Activated CD8-positive, alpha-beta memory T cell treated with anti-CD3 and anti-CD28 coated beads, Interleukin-2, amount 50 U/mL, for 1 hour (primary cell): ENCODE measurements at regions not wholly inside any gene's neighbourhood (a gene's known extent, or its start where the extent isn't known, plus 50 kb on each side); places are given as distances from the start of the nearest gene placed in this dataset.

Source experiments
- DNase-seq: peaks from one replicate; pipeline ENCODE4 v3.0.0-alpha.2; 2020; ENCODE audit errors: extremely low read depth

DNA sequence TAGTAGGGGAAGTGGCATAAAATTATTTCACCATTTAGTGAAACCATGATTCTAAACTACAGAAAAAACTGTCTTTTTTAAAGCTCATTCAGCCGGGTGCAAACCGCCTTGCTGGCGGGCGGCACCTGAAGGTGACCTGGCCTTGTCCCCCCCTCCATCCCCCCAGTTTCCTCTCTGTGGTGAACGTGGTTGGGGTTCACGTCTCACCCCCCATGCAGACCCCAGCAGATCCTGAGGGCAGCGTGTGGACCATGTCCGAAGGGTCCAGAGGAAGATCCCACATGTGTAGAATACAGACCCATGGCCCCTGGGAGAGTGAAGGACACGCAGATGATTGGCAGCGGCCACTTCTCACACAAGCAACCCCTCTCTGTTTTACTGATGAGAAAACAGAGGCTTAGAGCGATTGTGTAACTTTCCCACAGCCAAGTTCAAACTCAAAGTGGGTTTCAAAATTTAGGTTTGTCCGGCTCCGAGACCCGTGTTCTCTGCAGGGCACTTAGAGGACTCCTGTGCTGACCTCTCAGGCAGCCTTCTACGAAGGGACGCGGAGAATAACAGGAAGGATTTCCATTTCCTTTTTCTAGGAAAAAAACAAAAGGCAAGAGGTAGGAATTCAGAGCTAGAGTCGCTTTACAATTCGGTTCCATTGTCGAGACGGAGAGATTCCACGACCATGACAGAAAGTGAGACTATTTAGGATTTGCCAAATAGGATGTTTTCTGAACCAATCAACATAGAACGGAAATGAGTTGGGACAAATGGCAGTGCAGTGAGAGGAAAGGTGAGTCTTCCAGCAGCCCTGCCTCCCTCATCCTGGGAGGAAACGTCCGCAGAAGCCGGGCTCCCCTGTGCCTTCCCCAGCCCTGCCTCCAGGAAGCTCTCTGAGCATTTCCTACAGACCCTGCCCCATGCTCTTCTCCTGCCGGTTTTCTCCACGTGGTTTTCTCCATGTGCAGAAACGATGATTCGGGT, 67.6 kb upstream of the PITRM1 start:
- no peak for DNase-seq

DNA sequence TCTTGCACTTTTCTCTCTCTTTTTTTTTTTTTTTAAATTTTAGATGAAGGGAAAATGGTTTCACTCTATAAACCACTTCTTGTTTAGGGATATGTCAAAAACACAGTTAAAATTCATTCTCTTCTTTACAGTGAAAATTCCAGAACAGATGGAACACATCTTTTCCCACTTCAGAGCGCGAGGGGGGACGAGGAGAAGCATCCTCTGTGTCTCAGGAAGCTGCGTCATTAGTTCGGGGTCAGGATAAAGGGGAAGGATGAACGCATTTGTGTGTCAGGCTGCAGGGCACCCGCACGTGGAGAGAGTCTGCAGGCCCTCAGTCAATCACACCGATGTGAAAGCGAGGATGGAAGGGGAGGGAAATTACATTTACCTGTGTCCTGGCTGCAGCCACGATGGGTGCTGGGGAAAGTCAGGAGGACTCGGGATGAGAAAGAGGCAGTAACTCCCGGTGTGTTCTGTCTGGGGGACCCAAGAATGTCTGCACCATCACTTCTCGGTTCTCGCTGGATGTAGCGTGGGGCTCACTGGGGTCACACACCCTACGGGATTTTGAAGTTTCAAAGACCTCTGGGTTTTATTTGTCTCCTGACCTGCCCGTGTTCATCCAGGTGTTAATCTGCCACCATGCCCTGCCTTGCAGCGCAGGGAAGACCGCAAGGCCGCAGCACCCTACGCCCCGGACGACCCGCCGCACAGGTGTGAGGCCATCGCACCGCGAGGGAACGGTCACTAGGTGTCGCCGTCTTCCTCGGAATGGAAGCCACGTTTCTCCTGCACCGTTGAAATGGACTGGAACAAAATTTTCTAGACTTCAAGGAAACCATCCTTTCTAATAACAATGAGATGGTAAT, 66.7 kb upstream of the PITRM1 start:
- no peak for DNase-seq

DNA sequence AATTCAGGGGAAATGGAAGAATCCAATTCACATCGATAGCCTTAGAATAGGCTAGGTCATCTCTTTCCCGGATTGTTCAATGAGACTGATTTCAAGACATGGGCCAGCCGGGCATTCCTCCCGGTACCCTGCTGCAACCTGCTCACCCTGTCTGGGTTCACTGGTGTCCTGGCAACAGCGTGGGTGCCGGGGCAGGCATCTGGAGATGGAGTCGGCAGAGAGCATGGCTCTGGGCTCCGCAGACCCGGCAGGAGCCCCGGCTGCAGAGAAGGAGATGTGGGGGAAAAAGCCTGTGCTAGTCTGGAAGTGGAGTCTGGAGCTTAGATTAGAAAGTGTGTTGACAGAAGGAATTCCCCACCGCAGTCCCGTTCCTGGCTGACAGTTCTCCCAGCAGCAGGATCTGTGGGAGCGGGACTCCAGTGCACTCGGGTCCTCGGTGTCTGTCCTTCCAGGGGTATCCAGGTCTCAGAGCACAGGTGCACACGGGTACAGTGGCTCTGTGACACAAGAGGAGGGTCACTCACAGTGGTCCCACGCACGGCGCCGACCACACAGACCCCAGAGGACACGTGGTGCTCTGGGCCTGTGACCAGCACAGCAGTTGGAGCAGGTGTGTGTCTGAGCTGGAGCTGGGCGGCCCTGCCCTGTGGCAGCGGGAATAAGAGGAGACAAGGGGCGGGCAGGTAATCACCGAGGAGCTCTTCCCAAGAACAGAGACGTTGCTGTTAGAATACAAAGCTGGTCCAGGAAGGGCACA, 65.7 kb upstream of the PITRM1 start:
- no peak for DNase-seq

DNA sequence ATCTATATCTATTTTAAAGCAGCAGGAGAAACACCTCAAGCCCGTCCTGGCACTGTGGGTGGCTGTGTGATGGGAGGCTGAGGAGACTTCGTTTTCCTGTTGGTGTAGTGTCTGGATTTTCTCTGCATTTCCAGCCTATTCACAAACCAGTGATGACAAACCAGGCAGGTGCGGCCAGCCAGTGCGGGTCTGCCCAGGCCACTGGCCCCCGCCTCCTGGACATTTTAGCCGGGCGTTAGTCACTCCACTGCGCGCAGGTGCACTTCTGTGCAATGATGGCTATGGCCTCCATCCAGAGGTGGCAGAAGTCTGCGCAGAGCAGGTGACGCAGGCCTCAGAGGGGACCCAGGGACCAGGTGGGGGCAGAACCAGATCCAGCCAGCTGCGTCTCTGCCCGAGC, 64.9 kb upstream of the PITRM1 start:
- no peak for DNase-seq

DNA sequence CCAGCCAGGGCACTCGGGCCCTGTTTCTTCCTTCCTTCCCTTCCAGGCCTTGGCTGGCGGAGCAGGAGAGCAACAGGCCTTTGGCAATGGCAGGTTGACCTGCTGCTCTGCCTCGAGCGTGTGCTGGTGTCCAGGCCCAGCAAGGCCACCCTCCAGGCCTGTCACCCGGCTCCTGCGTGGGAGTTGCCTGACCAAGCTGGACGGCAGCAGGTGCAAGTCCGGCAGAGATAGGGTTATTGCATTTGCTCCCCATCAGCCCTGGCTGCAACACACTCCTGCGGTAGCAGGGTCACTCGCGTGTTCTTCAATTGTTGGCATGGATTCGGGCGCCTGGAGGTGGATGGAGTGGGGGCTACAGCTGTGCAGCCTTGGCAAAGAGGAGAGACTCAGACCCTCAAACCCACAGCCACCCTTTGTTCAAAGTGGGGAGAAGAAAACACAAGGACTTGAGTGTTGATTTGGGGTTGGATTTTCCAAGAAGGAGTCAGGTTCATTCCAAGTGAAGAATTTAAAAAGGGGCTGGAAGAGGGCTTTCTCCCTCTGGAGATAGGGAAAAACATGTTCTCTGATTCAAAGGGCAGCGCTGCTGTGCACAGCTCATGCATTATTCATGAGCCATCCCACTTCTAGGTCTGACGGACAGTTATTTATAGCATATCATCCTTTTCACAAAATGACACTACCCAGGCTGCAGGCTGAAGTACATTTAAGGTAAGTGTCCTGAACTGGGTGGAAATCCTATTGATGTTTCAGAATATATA, 64.2 kb upstream of the PITRM1 start:
- no peak for DNase-seq

DNA sequence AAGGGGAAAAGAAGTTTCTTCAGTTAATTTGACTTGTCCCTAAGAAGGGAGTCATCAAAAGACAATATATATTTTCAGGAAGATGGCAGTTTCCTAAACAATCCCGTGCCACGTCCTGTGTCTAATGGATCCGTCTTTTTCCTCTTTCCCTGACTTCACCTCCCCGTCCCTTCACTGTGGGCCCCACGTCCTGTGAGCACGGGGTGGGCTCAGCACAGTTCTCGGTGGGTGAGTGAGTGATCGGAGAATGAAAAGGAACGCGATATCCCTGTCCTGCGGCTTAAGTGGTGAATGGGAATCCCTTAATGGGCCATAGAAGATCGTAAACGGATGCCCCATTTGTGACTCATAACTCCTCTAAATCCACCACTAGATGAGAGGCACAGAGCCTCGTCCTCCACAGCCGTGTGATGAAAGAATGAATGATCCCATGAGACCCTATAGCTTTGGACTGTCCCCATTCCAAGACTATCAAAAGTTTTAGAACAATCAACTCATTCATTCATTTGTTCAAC, 63.5 kb upstream of the PITRM1 start:
- no peak for DNase-seq

DNA sequence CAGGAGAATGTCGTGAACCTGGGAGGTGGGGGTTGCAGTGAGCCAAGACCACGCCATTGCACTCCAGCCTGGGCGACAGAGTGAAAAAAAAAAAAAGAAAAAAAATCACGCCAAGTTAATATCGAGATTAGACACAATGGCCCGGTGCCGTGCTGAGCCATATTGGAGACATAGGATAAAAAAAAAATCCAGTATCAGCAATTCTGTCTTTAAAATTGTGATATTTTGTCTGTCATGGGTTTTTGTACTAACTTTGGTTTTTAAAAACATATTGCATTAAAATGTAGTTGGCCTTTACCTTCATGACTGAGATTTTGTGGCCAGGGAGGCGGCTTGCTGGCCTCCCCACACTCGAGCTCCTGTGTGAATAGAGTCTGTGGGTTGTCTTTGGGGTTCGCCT, 62.8 kb upstream of the PITRM1 start:
- DNase-seq, result no peak

DNA sequence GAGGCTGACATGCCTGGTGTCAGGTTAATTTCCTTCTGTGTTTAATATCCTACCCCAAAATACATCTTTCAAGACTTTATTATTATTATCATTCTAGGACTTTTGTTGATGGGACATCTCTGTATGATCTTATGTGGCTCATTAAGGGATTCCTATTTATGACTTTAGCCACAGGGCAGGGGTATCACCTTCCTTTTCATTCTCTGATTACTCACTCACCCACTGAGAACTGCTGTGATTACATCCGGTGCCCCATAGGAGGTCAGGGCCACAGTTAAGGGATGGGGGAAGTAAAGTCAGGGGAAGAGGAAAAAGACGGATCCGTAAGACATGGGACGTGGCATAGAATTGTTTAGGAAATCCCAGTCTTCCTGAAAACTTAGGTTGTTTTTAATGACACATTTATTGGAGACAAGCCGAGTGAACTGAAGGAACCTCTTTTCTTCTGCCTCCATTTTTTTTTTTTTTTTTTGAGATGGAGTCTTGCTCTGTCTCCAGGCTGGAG, 61.0 kb upstream of the PITRM1 start:
- no peak for DNase-seq

DNA sequence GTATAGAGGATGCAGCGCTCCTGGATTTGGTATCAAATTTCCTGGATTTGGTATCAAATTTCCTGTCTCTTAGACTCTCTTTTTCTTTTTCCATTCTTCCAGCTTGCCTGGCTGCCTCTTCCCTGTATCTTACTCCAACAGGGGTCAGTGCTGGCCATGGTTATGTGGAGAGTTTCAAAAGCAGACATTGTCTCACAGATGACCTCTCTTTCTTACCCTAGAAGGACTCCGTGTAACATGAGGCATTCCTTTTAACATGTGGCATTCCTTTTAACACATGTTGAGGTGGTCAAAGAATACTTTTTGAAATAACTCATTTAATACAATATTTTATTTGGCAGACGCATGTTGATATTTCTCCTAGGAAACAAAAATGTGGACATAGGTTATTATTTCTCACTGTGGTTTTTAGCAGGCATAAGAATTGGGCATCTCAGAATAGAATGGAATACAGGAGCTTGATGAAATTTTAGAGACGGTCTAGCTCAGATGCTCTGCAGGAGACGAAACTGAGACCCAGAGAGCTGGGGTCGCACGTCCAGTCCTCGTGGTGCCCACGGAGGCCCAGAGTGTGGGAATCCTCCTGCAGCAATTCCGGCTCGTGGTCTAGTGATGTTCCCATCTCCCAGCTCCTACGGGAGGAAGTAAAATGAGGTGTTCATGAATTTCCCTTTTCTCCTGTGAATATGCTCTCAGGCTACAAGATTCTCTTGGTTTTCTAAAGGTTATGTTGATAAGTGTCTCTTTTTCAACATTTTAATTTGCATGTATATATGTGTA, 59.6 kb upstream of the PITRM1 start:
- DNase-seq, result no peak

DNA sequence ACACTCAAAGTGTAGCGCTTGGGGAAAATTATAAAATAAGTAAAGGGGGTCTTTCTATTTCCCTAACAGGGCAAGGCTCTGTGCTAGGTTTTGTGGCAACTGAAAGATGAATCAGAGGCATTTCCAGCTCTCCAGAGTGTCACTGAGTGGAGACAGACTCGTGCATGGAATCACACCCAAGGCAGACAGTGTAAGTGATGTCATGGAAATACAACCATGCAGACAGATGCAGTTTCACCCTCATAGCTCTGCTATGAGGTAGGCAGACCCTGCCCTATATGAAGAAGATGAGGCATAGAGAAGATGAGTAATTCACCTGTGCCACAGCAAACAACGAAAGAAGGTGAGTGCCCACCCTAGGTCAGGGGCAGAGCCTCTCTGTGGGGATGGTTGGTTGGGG, 57.2 kb upstream of the PITRM1 start:
- DNase-seq, result no peak

DNA sequence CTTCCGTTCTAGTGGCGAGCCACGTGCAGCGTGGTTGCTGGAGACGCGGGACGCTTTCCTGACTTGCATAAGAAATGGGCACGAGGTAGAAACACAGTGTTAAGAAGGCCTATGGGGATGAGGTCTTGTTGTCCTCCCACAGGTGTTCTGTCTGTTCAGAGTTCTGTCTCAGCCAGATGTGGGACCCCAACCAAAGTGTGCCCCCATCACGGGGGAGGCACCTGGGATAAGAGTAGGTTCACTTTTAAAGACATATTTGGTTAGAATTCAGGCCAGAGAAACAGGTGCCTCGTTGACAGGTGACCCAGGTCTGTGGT, 56.0 kb upstream of the PITRM1 start:
- DNase-seq, result no peak

DNA sequence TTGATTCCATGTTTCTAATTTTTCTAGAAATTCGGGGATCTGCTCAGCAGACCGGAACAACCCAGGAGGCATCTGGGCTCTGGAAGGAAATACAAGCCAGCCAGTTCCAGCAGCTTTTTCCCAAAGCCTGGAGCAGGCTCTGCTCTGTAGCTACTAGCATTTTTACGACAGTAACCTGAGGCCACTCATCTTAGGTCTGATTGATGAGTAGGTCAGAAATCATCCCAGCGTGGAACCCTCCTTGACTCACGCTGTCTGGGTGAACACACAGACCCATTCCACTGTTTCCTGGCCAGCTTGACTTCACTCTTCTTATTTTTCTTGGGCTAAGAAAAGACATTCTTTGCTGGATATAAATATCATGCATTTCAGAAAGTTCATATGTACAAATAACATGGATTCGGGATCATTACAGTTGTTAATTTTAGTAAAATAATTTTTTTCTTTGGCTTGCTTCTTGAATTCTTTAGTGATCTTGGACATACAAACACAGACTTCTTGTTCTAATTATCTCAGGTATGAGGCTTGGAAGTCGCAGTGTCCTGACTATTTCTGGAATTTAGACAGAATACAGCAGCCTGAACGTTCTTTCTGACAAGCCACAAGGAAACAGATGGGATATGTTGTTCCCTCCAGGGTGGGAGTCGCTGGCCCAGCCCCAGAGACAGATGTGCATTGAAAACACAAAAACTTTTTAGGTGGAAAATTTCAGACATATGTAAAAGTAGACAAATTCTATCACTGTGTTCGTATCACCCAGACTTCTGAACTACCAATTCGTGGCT, 54.6 kb upstream of the PITRM1 start:
- no peak for DNase-seq

DNA sequence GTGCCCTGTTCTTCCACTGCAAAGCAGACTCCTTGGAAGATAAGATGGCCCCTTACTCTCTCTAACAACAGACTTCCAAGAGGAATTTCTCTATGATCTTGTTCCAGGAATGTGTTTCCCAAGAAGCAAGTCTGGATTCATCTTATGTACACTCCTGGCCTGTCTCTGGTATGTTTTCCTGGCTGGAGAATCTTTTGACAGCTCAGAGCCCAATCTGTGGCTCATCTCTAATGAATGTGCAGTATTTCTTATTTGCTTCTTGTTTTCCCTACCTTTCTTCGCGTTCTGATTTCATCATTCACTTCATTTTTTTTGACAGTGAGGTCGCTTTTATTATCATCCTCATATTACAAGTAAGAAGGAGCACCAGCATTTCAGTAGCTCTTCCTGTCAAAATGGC, 53.0 kb upstream of the PITRM1 start:
- DNase-seq, result no peak

DNA sequence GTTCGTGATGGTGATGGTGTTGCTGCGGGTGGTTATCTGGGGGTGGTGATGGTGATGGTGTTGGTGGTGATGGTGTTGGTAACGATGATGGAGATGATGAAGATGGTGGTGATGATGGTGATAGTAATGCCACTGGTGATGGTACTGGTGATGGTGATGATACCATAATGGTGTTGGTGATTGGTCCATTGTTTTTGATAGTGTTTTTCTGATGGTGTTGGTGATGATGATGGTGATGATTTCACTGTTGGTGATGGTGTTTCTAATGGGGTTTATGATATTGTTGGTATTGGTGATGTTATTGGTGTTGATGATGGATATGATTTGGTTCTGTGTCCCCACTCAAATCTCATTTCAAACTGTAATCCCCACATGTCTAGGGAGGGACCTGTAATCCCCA, 51.7 kb upstream of the PITRM1 start:
- DNase-seq, result no peak

DNA sequence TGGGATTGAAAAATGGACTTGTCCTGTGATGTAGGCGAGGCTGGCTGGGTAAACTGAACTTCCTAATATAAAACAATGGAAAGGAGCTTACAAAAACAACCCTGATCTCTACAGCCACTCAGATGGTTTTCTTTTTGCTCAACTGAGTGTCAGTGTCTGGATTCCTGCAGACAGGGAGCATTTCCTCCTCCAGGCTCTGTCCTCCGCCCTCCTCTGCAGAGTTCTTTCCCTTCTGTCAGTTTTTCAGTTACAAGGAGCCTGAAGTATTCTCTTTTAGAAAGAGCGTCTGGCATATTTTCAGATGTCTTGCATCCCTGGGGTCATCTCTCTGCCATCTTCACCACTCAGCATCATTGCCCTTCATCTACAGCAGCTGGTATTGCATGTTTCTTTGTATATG, 50.0 kb upstream of the PITRM1 start:
- DNase-seq, result no peak
